ENCODE measurements at regions not wholly inside any gene's neighbourhood (a gene's known extent, or its start where the extent isn't known, plus 50 kb on each side); places are given as distances from the start of the nearest gene placed in this dataset.

DNA sequence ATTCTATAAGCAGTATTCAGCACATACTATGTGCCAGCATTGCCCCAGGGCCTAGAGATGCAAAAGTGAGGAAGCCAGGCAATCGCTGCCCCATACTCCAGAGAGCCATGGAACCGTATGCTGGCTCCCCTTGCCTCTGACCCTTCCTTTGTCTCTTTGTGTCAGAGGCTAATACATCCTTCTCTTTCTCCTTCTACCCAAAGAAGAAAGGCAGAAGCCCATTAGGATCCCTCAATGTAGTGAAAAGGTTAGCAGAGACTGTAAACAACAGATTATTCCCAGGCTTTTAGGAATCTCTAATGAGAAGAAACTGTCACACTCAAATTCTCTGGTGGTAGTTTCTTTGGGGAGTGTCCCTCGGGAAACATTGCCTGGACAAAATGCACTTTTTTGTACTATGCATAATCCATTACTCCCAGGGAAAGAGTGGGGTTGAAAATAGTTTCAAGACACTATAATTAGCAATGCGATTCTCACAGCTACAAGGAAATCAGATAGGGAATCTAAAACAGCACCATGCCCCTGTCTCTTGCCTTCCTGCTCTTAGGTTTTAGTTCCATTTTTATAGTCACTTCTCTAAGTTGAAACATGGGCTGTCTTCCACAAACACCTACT lies 325.2 kb upstream of the CNR1 start:
- TF ChIP-seq, protein P1, sequence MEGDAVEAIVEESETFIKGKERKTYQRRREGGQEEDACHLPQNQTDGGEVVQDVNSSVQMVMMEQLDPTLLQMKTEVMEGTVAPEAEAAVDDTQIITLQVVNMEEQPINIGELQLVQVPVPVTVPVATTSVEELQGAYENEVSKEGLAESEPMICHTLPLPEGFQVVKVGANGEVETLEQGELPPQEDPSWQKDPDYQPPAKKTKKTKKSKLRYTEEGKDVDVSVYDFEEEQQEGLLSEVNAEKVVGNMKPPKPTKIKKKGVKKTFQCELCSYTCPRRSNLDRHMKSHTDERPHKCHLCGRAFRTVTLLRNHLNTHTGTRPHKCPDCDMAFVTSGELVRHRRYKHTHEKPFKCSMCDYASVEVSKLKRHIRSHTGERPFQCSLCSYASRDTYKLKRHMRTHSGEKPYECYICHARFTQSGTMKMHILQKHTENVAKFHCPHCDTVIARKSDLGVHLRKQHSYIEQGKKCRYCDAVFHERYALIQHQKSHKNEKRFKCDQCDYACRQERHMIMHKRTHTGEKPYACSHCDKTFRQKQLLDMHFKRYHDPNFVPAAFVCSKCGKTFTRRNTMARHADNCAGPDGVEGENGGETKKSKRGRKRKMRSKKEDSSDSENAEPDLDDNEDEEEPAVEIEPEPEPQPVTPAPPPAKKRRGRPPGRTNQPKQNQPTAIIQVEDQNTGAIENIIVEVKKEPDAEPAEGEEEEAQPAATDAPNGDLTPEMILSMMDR (IDR thresholded peaks at IDR 0.05): no peak
- no peak for TF ChIP-seq POLR2A (IDR thresholded peaks at IDR 0.05)
